Peyer's patch (tissue), 4 donors: ENCODE measurements at regions not wholly inside any gene's neighbourhood (a gene's known extent, or its start where the extent isn't known, plus 50 kb on each side); places are given as distances from the start of the nearest gene placed in this dataset.

Experiments
- DNase-seq, 3 donors: peaks; one replicate each; pipeline ENCODE4 v3.0.0-alpha.2; 2017 to 2019
- H3K27ac ChIP-seq, 4 donors: fragments of 200-600 bp; sonication (generic); one replicate each; pipeline ENCODE4 v1.5.1; 2016 to 2019
- H3K27me3 ChIP-seq, 2 donors: fragments of 200-600 bp; sonication (generic); one replicate each; pipeline ENCODE4 v1.5.1; 2019
- H3K36me3 ChIP-seq, 3 donors: fragments of 200-600 bp; sonication (generic); one replicate each; pipeline ENCODE4 v1.5.1; 2016 to 2019
- H3K4me1 ChIP-seq, 4 donors: fragments of 200-600 bp; sonication (generic); one replicate each; pipeline ENCODE4 v1.5.1; 2016 to 2019
- H3K4me3 ChIP-seq, 4 donors: fragments of 200-600 bp; sonication (generic); 1 replicate in 3 of 4; 2 replicates in 1 of 4; pipeline ENCODE4 v1.5.1; 2016 to 2019; ENCODE audit warnings: mild to moderate bottlenecking in 1 of 4
- H3K9me3 ChIP-seq, 4 donors: fragments of 200-600 bp; sonication (generic); one replicate each; pipeline ENCODE4 v1.5.1; 2016 to 2019; ENCODE audit warnings: mild to moderate bottlenecking in 1 of 4
- POLR2A ChIP-seq, 2 donors: fragments of 450-650 bp; IDR thresholded peaks; one replicate each; pipeline ENCODE4 v1.5.1; 2017; ENCODE audit warnings: antibody characterized with exemption in 2 of 2, mild to moderate bottlenecking in 2 of 2, moderate library complexity in 2 of 2
- TF ChIP-seq, protein P1 (sequence below), 6 experiments: fragments of 450-650 bp in 4 of 6; fragments of 200-600 bp in 2 of 6; sonication (generic) in 1 of 6; IDR thresholded peaks; one replicate each; pipeline ENCODE4 v1.5.1; 2017 to 2019; ENCODE audit warnings: antibody characterized with exemption in 6 of 6, mild to moderate bottlenecking in 3 of 6, moderate library complexity in 1 of 6

DNA sequence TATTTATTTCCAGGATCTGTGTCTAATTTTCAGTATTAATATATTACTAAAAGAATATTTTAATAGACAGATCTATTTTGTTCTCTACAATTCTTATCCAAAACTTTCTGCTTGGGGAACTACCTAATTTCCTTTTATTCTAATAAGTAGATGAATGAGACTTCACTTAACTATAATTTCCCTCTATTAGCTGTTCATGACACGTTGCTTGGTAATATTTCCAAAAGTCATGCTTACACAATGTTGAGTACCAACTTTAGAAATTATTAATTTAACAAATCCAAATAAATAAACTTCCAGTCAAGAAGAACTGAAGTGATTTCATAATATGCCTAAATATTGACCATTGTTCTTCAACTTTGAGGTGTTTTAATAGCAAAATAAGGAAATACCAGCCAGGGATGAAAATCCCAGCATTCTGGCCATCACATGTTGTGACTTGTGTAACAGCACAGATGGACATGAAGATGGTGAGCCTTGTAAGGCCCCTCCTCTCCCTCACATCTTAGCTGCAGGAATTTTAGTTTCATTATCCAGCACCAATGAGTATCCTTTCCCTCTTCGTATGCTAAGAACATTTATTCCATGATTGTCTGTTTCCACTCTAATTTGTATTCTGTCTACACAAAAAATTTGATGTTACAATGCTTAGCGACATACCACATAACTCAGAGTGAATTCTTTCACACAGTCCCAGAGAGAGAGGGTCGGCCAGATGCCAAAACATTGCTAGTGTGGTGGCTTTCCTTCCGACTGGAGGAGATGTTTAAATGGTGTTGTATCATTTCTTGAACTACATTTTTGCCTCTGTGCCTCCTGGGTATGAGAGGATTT is 137.5 kb downstream of the FOXA2 start:
- Histone ChIP-seq H3K27ac (no peak overlapping the region), H3K9me3 (no peaks in the 10 kb centered on the region), H3K4me1 (peaks cover 0 to 4% (median 0%) of the 10 kb centered on the region in 4 donors), H3K27me3 (no peaks in the 10 kb centered on the region), H3K4me3 (no peak overlapping the region), H3K36me3 (no peaks in the 10 kb centered on the region)
- no peak for TF ChIP-seq POLR2A (IDR thresholded peaks at IDR 0.05)
- TF ChIP-seq, protein P1, sequence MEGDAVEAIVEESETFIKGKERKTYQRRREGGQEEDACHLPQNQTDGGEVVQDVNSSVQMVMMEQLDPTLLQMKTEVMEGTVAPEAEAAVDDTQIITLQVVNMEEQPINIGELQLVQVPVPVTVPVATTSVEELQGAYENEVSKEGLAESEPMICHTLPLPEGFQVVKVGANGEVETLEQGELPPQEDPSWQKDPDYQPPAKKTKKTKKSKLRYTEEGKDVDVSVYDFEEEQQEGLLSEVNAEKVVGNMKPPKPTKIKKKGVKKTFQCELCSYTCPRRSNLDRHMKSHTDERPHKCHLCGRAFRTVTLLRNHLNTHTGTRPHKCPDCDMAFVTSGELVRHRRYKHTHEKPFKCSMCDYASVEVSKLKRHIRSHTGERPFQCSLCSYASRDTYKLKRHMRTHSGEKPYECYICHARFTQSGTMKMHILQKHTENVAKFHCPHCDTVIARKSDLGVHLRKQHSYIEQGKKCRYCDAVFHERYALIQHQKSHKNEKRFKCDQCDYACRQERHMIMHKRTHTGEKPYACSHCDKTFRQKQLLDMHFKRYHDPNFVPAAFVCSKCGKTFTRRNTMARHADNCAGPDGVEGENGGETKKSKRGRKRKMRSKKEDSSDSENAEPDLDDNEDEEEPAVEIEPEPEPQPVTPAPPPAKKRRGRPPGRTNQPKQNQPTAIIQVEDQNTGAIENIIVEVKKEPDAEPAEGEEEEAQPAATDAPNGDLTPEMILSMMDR (IDR thresholded peaks at IDR 0.05), result no peak
- no peak for DNase-seq

GRCh38 chr20:22442318-22442717 is 142.1 kb downstream of the FOXA2 start:
- no peaks in the 10 kb centered on the region for H3K36me3 ChIP-seq
- H3K4me1 ChIP-seq, result no peaks in the 10 kb centered on the region
- no peak for TF ChIP-seq POLR2A (IDR thresholded peaks at IDR 0.05)
- TF ChIP-seq, protein P1 (IDR thresholded peaks at IDR 0.05), result no peak
- H3K4me3 ChIP-seq, result no peak overlapping the region
- no peak overlapping the region for H3K27ac ChIP-seq
- no peak for DNase-seq
- no peaks in the 10 kb centered on the region for H3K27me3 ChIP-seq
- H3K9me3 ChIP-seq, result no peaks in the 10 kb centered on the region

GRCh38 chr20:22438926-22439325 is 145.4 kb downstream of the FOXA2 start:
- Histone ChIP-seq H3K4me1 (no peaks in the 10 kb centered on the region), H3K36me3 (no peaks in the 10 kb centered on the region), H3K27ac (no peak overlapping the region), H3K27me3 (no peaks in the 10 kb centered on the region), H3K9me3 (peaks cover 0 to 3% (median 0%) of the 10 kb centered on the region in 4 donors), H3K4me3 (no peak overlapping the region)
- TF ChIP-seq, protein P1 (IDR thresholded peaks at IDR 0.05), result no peak
- TF ChIP-seq POLR2A (IDR thresholded peaks at IDR 0.05), result no peak
- no peak for DNase-seq

GRCh38 chr20:22438346-22438745 is 146.0 kb downstream of the FOXA2 start:
- no peak for DNase-seq
- H3K4me1 ChIP-seq, result no peaks in the 10 kb centered on the region
- H3K27me3 ChIP-seq, result no peaks in the 10 kb centered on the region
- TF ChIP-seq, protein P1 (IDR thresholded peaks at IDR 0.05), result no peak
- TF ChIP-seq POLR2A (IDR thresholded peaks at IDR 0.05), result no peak
- H3K9me3 ChIP-seq, result peaks cover 0 to 3% (median 0%) of the 10 kb centered on the region in 4 donors
- H3K36me3 ChIP-seq, result no peaks in the 10 kb centered on the region
- no peak overlapping the region for H3K27ac ChIP-seq
- no peak overlapping the region for H3K4me3 ChIP-seq

DNA sequence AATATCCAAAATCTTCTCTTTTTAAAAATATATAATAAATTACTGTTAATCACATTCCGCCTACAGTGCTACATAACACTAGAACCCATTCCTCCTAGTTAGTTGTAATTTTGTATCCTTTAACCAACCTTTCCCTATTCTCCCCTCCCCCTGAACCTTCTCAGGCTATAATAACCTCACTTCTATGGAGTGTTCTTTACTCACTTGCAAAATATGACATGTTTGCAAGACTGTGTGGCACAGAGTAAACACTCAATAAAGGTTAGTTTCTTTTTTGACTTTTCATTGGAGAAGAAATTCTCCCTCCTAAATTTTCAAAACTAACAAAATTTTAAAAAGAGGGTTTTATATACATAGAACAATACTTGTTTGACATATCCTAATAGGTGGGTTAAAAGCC is 147.0 kb downstream of the FOXA2 start:
- no peaks in the 10 kb centered on the region for H3K36me3 ChIP-seq
- H3K4me3 ChIP-seq, result no peak overlapping the region
- no peaks in the 10 kb centered on the region for H3K4me1 ChIP-seq
- DNase-seq, result no peak
- no peak overlapping the region for H3K27ac ChIP-seq
- no peaks in the 10 kb centered on the region for H3K27me3 ChIP-seq
- TF ChIP-seq POLR2A (IDR thresholded peaks at IDR 0.05), result no peak
- TF ChIP-seq, protein P1 (IDR thresholded peaks at IDR 0.05), result no peak
- H3K9me3 ChIP-seq, result peaks cover 0 to 3% (median 0%) of the 10 kb centered on the region in 4 donors
